GM21515 (cell line): ENCODE measurements at regions not wholly inside any gene's neighbourhood (a gene's known extent, or its start where the extent isn't known, plus 50 kb on each side); places are given as distances from the start of the nearest gene placed in this dataset.

Experiments used
- ATAC-seq: cut with Tn5 transposase; IDR thresholded peaks from one replicate; pipeline ENCODE4 v1.9.1; 2021; ENCODE audit not compliant: unreplicated experiment

DNA sequence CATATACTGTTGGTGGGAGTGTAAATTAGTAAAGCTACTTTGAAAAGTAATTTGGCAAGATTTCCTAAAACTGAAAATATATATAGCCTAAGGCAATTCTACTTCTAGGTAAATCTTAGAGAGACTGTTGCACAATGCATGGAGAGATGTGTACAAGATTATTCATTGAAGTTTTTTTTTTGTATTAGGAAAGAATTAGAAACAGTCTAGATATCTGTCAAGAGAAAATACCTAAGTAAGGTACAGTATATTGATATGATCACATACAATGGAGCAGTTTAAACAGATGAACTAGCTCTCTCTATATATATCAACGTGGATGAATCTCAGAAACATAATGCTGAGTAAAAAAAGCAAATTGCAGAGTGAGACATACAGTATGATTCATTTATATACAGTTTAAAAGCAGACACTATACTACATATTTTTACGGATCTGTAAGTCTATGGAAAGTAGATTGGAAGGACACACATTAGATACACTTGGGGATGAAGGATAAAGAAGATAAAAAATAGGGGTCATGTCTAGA, 59.3 kb upstream of the ACVR1 start:
- ATAC-seq = no peak

DNA sequence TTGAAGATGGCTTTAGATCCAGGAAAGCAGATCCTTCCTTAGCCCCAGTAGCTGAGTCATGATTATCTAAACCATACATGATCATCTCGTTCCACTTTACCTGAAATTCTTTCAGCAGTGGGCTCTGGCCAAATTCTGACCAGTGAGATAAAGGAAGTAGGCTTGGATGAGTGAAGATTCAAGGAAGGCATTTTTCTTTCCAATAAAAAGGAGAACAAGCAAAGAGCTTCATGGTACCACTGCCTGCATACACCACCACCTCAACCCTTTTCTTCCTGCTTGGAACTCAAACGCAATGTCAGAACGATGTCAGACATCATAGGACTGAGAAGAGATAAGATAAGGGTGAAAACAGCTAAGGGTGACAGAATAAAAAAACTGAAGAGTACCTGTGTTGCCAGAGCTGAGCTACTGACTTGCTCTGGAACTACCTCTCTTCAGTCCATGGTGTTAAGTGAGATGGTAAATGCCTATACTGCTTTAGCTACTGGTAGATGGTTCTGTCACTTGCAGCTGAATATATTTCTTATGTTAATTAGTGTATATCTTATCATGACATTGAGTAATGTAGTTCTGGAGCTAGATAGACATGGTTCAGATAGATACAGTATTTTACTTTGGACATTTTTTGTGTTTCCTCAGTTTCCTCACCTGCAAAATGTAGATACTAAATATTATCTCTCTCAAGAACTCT, 58.7 kb upstream of the ACVR1 start:
- ATAC-seq = no peak

DNA sequence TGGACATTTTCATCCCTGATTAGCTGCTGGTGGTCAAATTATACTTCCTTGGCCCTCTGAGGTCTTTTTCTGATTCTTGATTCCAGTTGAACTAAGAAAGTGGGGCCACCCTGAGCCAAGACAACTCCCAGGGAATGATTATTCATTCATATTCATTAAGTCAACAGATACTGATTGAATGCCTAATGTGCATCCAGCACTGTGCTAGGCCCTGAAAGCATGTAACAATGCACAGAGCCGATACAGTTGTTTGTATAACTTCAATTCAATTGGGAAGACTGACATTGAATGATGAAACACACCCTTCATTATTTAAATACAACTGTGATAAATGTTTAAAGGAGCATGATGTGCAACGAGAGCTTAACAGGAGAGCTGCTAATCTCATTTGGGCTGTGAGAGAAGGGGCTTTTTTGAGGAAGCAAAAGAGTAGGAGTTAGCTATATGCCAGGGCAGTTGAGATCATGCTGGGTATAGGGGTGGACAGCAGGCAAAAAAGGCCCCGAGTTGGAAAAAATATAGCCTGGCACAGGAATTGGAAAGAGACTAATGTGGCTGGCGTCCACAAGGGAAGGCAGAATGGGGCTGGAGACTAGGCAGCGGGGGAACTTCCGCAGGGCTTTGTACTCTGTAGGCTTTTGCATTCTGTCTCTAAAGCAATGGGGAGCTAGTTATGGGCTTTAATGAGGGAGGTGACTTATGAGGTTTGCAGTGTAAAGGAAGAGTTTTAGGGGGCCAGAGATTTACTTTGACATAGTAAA, 57.2 kb upstream of the ACVR1 start:
- no peak for ATAC-seq

DNA sequence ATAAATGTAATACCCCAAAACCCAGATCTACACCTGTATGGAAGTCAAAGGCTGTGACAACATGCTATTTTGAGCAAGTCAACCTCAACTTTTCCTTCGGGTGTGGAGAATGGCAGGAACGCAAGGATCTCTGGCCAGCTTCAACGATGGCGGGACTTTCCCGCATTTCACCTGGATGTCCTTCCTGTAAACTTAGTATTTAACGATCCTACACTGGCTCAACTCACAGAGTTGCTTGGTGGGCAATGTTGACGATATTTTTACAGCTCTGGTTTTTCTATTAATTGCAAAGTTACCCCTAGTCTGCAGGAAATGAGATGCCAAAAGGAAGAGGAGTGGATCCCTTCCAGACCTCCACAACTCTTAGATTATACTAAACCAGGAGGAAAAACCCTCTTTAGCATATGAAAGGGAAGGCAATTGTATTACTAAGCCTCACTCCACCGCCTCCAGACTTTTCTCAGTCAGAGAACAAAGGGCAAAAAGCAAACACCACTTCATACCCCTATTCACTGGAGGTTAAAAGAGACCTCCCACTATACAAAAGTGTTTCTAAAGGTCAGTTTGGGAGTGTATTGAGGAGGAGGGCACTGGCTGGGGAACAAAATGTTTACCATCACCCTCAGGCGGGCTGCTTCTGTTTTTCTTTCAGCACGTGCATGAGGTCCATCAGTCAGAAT, 56.5 kb upstream of the ACVR1 start:
- ATAC-seq = no peak

DNA sequence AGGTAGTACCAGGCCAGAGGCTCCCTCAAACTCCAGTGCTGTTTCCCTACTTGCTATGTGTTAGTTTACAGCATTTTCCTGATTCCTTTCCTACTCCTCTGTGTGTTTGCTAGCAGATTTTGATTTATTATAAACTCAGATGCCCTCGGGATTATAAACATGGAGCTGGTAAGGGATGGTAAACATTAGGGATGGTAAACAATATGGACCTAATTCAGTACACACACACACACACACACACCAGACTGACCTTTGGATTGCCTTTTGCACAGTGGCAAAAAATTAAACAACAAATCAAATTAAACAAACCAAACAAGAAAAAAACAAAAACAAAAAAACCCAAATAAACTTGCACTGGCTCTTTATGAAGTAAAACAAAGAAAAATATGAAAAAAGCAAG, 55.4 kb upstream of the ACVR1 start:
- no peak for ATAC-seq

DNA sequence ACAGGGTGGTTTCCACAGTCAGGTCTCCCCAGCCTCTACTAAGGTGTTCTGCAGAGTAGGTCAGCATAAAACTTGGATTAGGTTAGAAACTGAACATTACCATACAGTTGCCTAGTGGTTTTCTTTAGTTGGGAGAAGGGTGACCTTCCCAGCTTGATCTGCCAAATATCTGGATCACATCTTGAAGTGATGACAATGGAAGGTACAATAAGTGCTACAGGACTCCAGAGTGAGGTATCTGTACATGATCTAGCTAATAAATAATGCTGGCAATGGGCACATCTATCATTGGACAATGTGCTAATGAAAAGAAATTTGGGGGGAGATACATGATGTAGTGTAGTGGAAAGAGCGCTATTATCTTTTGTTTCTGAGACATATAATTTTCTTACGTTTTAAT, 54.6 kb upstream of the ACVR1 start:
- no peak for ATAC-seq

DNA sequence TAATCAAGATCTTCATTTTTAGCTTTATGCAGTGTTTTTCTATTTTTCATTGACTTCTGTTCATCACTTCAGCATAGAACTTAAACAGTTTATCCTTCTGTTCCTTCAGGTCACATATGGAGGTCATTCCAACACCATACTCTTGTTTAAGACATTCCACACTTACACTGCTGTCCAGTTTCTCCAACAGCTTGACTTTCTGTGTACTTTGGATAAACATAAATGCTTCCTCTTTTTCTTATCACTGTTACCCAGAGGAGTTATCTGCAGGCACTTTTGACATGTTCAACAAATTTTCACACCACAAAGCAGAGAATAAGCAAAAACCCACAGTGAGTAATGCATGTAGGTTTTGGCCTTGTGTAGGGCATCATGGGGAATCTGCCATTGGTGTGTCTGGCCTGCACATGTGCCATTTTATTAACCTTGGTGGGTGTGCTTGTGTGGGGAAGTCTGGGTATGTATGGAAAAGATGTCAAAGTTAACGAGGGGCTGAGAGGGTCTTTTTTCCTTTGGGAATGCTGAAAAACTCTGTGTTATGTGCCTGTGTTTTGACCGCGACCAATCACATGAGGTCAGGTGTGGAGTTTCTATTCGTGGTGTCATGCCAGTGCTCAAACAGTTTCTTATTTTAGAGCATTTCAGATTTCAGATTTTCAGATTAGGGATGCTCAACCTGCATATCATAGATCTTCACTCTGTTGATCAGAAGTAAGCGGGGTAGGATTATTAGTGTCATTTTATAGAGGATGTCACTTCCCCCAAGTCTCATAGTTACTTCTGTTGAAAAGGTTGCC, 53.9 kb upstream of the ACVR1 start:
- no peak for ATAC-seq

DNA sequence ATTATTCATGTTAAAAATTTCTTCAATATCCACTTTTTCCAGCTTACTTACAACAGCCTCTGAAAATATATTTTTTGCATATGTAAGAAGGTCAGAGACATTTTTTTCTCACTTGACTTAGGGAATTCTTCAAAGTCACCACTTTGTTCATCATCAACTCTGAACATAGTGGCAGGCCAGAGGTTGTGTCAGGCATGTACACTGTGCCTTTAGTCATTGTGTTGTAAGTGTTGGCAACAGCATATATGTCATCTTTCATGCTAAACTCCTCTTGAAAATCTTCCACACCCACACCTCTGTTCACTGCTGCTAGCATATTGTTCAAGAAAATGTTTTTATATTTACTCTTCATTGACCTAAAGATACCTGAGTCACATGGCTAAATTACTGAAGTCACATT, 52.2 kb upstream of the ACVR1 start:
- ATAC-seq = no peak

DNA sequence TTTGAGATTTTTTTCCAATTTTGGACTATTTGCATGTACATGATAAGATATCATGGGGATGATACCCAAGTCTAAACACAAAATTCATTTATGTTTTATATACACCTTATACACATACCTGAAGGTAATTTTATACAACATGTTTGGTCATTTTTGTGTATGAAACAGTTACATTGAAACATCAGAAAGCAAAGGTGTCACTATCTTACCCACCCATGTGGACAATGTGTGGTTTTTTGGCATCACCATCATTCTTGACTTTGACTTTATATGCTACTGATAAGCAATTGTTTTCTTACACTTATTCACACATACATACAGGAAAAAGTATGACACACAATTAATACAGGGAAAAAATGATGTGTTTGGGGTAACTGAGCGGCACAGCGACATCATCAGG, 51.0 kb upstream of the ACVR1 start:
- no peak for ATAC-seq
